ENCODE measurements at regions not wholly inside any gene's neighbourhood (a gene's known extent, or its start where the extent isn't known, plus 50 kb on each side); places are given as distances from the start of the nearest gene placed in this dataset.

- no peak for DNase-seq
Measured at GRCh38 chr1:209318181-209319056, 265.1 kb upstream of the CAMK1G start.

GRCh38 chr1:209319057-209319432 is 264.5 kb upstream of the CAMK1G start:
- DNase-seq, result no peak

- DNase-seq, result no peak
Measured at GRCh38 chr1:209319549-209319948, 264.0 kb upstream of the CAMK1G start.

- DNase-seq, result no peak
Measured at GRCh38 chr1:209323743-209324142, 259.8 kb upstream of the CAMK1G start.

GRCh38 chr1:209324901-209325871 is 258.3 kb upstream of the CAMK1G start:
- DNase-seq, result no peak

GRCh38 chr1:209326076-209326475 is 257.4 kb upstream of the CAMK1G start:
- DNase-seq, result no peak

- DNase-seq, result no peak
Measured at GRCh38 chr1:209326831-209327230, 256.7 kb upstream of the CAMK1G start.

GRCh38 chr1:209328196-209328595 is 255.3 kb upstream of the CAMK1G start:
- DNase-seq, result no peak

- DNase-seq, result peak; percentile 22
Measured at GRCh38 chr1:209335178-209335577, 248.3 kb upstream of the CAMK1G start.

- no peak for DNase-seq
Measured at GRCh38 chr1:209341146-209341545, 242.4 kb upstream of the CAMK1G start.

GRCh38 chr1:209341673-209342420 is 241.7 kb upstream of the CAMK1G start:
- no peak for DNase-seq

- no peak for DNase-seq
Measured at GRCh38 chr1:209342441-209343175, 240.9 kb upstream of the CAMK1G start.

- no peak for DNase-seq
Measured at GRCh38 chr1:209343511-209343910, 240.0 kb upstream of the CAMK1G start.

- no peak for DNase-seq
Measured at GRCh38 chr1:209344156-209344555, 239.4 kb upstream of the CAMK1G start.

- no peak for DNase-seq
Measured at GRCh38 chr1:209349363-209350308, 233.9 kb upstream of the CAMK1G start.

- no peak for DNase-seq
Measured at GRCh38 chr1:209353053-209353452, 230.5 kb upstream of the CAMK1G start.

- DNase-seq, result peak; percentile 68
Measured at GRCh38 chr1:209354111-209354839, 229.2 kb upstream of the CAMK1G start.

GRCh38 chr1:209354840-209355165 is 228.7 kb upstream of the CAMK1G start:
- DNase-seq, result no peak

- DNase-seq, result no peak
Measured at GRCh38 chr1:209355415-209355814, 228.1 kb upstream of the CAMK1G start.

- DNase-seq, result no peak
Measured at GRCh38 chr1:209356976-209357377, 226.5 kb upstream of the CAMK1G start.
